SK-N-SH (cell line): ENCODE measurements at regions not wholly inside any gene's neighbourhood (a gene's known extent, or its start where the extent isn't known, plus 50 kb on each side); places are given as distances from the start of the nearest gene placed in this dataset.
"Not testable (repeated sequence)": the region's sequence is repeated elsewhere in the genome, so short reads cannot be mapped to it uniquely, and the experiment has no call there.

Experiments
- FOXM1 ChIP-seq: IDR thresholded peaks from 2 replicates; pipeline ENCODE4 v1.4.0; 2012; ENCODE audit warnings: low read depth, mild to moderate bottlenecking
- GATA2 ChIP-seq: sonication (generic); formaldehyde crosslinking; IDR thresholded peaks from 2 replicates; pipeline ENCODE4 v1.5.0; 2020; ENCODE audit warnings: mild to moderate bottlenecking, missing genetic modification reagents
- NFIC ChIP-seq: IDR thresholded peaks from 2 replicates; pipeline ENCODE4 v1.4.0; 2012; ENCODE audit warnings: borderline replicate concordance
- RAD21 ChIP-seq: IDR thresholded peaks from 2 replicates; pipeline ENCODE4 v1.6.1; 2012; ENCODE audit warnings: mild to moderate bottlenecking, low read length
- SIN3A ChIP-seq: IDR thresholded peaks from 2 replicates; pipeline ENCODE4 v1.6.1; 2012; ENCODE audit warnings: low read depth, mild to moderate bottlenecking, low read length, moderate library complexity, borderline replicate concordance
- TF ChIP-seq, protein P1 (sequence below): fragments of 200-600 bp; sonication (generic); IDR thresholded peaks from 2 replicates; pipeline ENCODE4 v1.6.1; 2017; ENCODE audit warnings: antibody characterized with exemption, mild to moderate bottlenecking, moderate library complexity

DNA sequence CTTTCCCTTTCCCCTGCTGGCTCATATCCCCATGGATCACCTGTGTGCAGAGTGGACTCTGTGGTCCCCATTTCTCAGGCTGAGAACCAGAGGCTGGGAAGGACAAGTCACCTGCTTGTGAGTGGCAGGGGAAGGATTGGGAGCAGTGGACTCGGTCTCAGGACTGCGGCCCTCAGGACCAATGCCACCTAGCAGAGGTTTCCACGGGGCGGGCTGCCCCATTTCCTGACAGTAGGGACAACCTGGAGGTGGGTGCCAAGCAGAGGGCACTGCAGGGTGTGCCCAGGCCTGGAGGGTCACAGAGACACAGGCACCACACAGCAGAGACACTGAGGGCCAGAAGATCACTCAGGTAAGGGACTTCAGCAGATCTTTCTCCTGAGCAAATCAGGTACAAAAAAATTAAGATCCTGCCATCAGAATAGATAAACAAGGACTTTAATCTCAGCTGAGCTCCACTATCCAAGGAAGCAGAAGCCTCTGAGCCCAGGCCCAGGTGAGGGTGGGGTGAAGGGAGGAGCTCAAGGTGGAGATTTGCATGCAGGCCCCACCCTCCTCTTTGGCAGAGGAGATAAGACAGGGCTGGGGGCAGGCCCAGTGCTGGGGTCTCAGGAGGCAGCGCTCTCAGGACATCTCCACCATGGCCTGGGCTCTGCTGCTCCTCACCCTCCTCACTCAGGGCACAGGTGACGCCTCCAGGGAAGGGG lies 113.8 kb downstream of the GGTLC2 start:
- TF ChIP-seq, protein P1, sequence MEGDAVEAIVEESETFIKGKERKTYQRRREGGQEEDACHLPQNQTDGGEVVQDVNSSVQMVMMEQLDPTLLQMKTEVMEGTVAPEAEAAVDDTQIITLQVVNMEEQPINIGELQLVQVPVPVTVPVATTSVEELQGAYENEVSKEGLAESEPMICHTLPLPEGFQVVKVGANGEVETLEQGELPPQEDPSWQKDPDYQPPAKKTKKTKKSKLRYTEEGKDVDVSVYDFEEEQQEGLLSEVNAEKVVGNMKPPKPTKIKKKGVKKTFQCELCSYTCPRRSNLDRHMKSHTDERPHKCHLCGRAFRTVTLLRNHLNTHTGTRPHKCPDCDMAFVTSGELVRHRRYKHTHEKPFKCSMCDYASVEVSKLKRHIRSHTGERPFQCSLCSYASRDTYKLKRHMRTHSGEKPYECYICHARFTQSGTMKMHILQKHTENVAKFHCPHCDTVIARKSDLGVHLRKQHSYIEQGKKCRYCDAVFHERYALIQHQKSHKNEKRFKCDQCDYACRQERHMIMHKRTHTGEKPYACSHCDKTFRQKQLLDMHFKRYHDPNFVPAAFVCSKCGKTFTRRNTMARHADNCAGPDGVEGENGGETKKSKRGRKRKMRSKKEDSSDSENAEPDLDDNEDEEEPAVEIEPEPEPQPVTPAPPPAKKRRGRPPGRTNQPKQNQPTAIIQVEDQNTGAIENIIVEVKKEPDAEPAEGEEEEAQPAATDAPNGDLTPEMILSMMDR = not testable (repeated sequence)
- TF ChIP-seq GATA2 (CRISPR knock-in tag); SIN3A; RAD21; FOXM1; NFIC: not testable (repeated sequence)
